CD4-positive, alpha-beta T cell treated with Interleukin-17A for 1 hour (primary cell): ENCODE measurements at regions not wholly inside any gene's neighbourhood (a gene's known extent, or its start where the extent isn't known, plus 50 kb on each side); places are given as distances from the start of the nearest gene placed in this dataset.
A peak's percentile ranks its signal among the peaks of the same experiment; 100 is the strongest.

Experiments
- DNase-seq: peaks from one replicate; pipeline ENCODE4 v3.0.0-alpha.2; 2020

DNA sequence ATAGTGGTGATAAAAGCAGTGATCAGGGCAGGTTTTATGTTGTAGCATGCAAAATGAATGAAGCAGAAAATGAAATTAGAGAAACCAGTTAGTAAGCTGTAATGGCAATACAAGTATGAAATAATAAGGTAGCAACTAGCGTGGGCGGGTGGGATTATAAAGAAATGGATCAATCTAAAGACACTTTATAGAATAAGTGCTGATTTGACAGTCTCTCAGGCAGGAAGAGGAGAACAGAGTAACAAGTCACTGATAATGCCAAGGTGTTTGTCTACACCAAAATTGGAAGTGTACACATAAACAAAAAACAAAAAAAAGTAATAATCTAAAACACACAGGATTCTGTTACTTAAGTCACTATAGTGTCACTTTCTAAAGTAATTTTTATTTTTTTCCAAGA is 51.0 kb upstream of the PCBP1 start:
- no peak for DNase-seq

DNA sequence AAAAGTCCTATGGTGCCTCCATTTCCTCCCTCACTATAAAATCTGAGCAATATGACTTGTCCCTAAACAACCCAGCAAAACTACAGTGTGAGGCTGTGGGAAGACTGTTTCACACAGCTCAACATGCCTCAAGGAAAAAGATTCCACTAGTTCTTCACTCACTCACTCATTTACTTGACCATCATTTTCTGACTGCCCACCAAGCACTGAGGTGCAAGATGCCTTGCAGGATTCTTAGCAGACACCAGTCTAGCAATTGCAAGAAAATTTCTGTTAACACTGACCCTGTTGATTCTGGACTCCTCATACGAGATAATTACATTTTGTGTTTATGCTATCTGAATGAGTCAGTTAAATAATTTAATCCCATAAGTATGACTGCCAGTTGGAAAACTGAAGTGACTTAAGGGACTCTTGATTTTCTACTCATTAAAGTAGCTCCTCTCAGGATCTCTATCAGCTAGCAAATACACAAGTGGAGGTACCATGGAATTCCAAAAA is 51.9 kb upstream of the PCBP1 start:
- no peak for DNase-seq

DNA sequence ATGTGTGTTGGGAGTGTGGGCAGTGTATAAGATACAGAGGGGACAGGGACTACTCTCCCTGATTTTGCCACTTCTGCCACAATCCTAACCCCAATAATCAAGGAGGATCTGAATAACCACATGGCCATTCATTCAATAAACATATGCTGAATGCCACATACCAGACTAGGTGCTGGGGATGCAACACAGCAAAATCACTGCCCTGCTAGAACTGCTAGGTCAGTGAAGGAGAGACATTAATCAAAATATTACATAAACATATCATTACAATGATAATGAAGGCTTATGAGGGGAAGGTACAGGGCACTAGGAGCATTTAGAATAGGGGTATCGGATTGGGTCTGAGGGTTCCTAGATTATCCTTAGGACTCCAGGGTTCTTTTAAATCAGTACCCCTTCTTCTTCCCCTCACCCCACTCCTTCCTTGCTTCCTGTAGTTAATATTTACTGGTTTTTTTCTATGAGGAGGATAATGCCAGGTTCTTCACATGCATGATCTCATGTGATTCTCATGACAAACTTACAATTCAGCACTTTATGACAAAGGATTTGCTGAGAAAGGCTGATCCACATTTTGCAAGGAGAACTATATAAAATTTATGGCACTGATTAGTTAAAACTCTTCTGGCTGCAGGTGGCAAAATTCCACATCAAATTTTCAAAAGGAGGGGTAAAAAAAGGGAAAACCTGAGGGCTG is 56.4 kb upstream of the PCBP1 start:
- no peak for DNase-seq

DNA sequence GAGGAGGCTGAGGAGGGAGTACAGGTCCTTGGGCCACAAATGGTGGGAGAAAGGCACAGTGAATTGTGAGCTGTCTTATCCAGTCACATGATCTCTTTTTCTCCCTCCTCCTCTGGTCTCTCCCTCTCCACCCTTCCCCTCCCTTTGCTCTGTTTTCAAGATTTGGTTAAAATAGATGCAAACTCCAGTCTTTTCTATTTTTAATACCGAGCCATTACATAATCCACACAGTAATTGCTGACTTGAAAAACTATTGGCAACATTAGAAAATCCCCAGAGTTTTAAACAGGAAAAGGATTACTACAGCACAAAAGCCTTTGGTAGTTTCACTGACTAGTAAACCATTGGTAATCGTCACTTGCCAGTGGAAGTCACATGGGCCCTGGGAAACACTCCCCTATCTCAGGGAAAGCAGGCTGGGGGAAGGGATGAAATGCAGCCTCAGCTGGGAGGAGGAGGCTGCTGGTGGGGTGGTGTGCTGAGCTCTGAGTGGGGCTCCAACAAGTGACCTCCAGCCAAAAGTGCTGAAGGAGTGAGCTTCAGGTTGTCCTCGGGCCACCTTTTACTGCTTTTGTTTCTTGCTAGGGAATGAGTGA is 57.4 kb upstream of the PCBP1 start:
- DNase-seq, result peak; percentile 21

DNA sequence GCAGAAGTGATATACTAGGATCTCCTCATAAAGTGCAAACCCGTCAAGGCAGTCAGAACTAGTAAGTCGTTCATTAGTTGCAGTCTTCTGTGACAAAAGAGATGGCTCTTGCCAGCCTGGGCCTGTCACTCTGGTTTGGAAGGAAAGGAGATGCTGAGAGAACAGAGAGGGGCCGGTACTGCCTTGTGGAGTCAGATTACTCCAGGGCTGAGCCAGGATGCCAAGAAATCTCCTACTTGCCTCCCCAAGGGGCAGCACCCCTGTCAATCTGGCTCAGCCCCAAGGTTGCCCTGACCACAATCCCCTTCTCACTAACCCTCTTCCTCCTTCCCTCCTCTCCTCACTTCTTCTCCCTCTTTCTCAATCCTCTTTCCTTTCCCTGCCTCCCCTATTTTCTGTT is 62.9 kb upstream of the ASPRV1 start:
- no peak for DNase-seq

DNA sequence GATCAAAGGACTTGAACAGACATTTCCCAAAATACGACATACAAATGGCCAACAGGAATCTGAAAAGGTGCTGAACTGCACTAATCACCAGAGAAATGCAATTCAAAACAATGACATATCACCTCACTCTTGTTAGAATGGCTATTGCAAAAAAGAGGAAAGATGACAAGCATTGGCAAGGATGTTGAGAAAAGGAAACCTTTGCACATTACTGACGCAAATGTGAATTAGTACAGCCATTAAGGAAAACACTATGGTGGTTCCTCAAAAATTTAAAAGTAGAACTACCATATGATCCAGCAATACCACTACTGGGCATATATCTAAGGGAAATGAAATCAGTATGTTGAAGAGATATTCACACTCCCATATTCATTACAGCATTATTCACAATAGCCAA is 57.7 kb upstream of the ASPRV1 start:
- no peak for DNase-seq

DNA sequence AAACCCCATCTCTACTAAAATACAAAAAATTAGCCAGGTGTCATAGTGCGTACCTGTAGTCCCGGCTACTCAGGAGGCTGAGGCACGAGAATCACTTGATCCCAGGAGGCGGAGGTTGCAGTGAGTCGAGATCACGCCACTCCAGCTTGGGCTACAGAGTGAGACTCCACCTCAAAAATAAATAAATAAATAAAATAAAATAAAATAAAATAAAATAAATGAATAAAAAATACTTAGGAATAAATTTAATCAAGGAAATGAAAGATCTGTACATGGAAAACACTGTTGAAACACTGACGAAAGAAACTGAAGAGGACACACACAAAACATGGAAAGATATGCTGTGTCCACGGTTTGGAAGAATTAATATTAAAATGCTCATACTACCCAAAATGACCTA is 56.5 kb upstream of the ASPRV1 start:
- DNase-seq, result no peak

DNA sequence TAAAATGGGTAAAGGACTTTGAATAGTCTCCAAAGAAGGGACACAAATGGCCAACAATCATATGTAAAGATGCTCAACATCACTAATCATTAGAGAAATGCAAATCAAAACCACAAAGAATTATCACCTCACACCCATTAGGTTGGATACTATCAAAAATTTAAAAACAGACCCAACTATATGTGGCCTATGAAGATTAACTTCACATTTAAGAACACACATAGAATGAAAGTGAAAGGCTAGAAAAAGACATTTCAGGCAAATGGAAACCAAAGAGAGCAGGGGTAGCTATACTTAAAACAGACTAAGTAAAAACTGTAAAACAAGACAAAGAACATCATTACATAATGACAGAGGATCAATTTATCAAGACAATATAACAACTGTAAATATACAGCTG is 53.5 kb upstream of the ASPRV1 start:
- DNase-seq, result no peak

DNA sequence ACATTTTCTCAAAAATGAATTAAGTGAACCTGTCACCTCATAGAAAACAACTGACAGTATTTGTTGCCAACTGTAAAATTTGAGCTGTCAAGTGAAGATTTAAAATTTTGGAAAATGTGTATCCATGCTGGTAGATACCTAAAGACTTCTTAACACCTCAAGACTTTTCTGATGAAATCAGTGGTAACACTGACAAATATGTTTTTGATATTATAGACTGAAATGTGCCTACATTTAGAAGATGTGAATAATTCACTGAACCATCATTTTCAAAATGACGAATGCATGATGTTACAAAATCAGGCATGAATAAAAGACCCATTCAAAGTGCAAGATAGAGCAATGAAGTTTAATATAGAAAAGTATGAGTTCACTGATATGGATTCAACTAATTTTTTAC is 51.5 kb upstream of the ASPRV1 start:
- DNase-seq, result no peak

DNA sequence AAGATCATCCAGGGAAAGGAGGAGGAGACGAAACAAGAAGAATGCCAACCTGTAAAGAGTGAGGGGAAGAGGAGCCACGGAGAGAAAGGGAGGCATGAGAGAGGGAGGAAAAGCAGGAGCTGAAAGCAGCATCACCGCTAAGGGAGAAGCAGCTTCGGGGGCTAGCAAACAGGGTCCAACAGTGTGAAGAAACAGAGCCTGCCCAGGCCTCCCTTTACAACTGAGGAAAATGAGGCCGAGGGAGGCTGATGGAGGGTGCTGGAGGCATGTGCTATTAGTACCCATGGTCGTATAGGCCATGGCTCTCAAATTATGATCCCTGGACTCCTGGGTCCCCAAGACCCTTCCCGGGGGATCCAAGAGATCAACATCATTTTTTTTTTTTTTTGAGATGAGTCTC is 50.4 kb upstream of the ASPRV1 start:
- DNase-seq, result no peak

DNA sequence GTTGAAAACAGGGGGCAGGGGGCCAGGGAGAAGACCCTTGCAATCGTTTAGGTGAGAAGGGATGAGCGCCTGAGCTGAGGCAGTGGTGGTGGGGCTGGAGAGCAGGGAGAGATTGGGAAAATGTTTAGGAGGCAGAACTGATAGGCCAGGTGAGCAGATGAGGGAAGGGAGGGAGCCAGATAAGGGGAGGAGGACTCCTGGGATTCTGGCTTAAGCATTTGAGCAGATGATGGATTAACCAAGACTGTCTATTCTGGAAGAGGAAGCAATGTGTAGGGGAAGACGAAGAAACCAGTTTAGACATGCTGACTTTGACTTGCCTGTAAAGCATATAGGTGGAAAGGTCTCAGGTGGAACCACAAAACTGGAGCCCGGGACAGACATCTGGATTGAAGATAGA is 49.9 kb upstream of the ASPRV1 start:
- no peak for DNase-seq
